Caco-2 (cell line): ENCODE measurements at regions not wholly inside any gene's neighbourhood (a gene's known extent, or its start where the extent isn't known, plus 50 kb on each side); places are given as distances from the start of the nearest gene placed in this dataset.

ENCODE experiments used
- BruUV-seq: library from RNA; stranded (reverse); fragments of 400-500 nt; replicated peaks from 2 replicates; lab custom pipeline; 2021; lab: Mats Ljungman, UMichigan
- CTCF ChIA-PET: fragments of 300-600 bp; sonication (Branson Sonifier 250); formaldehyde crosslinking; loops from one replicate; lab custom pipeline; 2022; ENCODE audit warnings: antibody characterized with exemption; lab: Charles Lee
- POLR2A ChIA-PET: fragments of 300-600 bp; sonication (Branson Sonifier 250); formaldehyde crosslinking; loops from one replicate; lab custom pipeline; 2022; ENCODE audit warnings: antibody characterized with exemption; lab: Charles Lee
- DNase-seq, 2 experiments: peaks; one replicate each; pipeline versions ENCODE4 v3.0.0 to v3.0.0-alpha.2; 2020 to 2022
- H3K27me3 ChIP-seq: replicated peaks from 2 replicates; pipeline ENCODE4 v1.6.0; 2011; ENCODE audit warnings: low read length; ENCODE audit not compliant: control insufficient read depth, insufficient read depth
- H3K36me3 ChIP-seq: 2 replicates; pipeline ENCODE4 v1.5.1; 2011; ENCODE audit warnings: low read length; ENCODE audit not compliant: control insufficient read depth, insufficient read depth
- H3K4me1 ChIP-seq: fragments of 250-450 bp; sonication (Bioruptor Pico); 2 replicates; pipeline ENCODE4 v1.5.1; 2020; ENCODE audit warnings: mild to moderate bottlenecking
- H3K4me3 ChIP-seq: 2 replicates; pipeline ENCODE4 v1.5.1; 2011; ENCODE audit warnings: low read depth, mild to moderate bottlenecking, control low read depth, low read length
- H3K9me3 ChIP-seq: fragments of 250-450 bp; sonication (Bioruptor Pico); 2 replicates; pipeline ENCODE4 v1.5.1; 2020; ENCODE audit warnings: mild to moderate bottlenecking, moderate library complexity
- H3K27ac Mint-ChIP-seq: one replicate; pipeline ENCODE4 v1.8.0; 2022; ENCODE audit warnings: mixed read lengths; ENCODE audit not compliant: unreplicated experiment
- H3K27me3 Mint-ChIP-seq: one replicate; pipeline ENCODE4 v1.8.0; 2022; ENCODE audit warnings: mixed read lengths; ENCODE audit not compliant: insufficient read depth, unreplicated experiment
- H3K36me3 Mint-ChIP-seq: one replicate; pipeline ENCODE4 v1.8.0; 2022; ENCODE audit warnings: mild to moderate bottlenecking, mixed read lengths; ENCODE audit not compliant: insufficient read depth, unreplicated experiment
- H3K4me1 Mint-ChIP-seq: one replicate; pipeline ENCODE4 v1.8.0; 2022; ENCODE audit warnings: low read depth, mixed read lengths; ENCODE audit not compliant: unreplicated experiment
- H3K4me3 Mint-ChIP-seq: one replicate; pipeline ENCODE4 v1.8.0; 2022; ENCODE audit warnings: mild to moderate bottlenecking, moderate library complexity, mixed read lengths; ENCODE audit not compliant: unreplicated experiment
- H3K9me3 Mint-ChIP-seq: one replicate; pipeline ENCODE4 v1.8.0; 2022; ENCODE audit warnings: mixed read lengths; ENCODE audit not compliant: unreplicated experiment
- intact Hi-C: fragments of 100-400 bp; cut with micrococcal nuclease; formaldehyde crosslinking; loops from one replicate; pipeline ENCODE4 v1.10.0; 2022; ENCODE audit not compliant: unreplicated experiment
- TF ChIP-seq, protein P1 (sequence below), 2 experiments: fragments of 200-600 bp in 1 of 2; IDR thresholded peaks; 1 replicate in 1 of 2; 2 replicates in 1 of 2; pipeline versions ENCODE4 v1.5.1 to v1.8.0; 2011 to 2022; ENCODE audit warnings: antibody characterized with exemption in 1 of 2, control low read depth in 1 of 2, inconsistent platforms in 1 of 2, low read depth in 1 of 2, low read length in 1 of 2, mild to moderate bottlenecking in 1 of 2, moderate library complexity in 1 of 2; ENCODE audit not compliant: insufficient read depth in 1 of 2, severe bottlenecking in 1 of 2, unreplicated experiment in 1 of 2

DNA sequence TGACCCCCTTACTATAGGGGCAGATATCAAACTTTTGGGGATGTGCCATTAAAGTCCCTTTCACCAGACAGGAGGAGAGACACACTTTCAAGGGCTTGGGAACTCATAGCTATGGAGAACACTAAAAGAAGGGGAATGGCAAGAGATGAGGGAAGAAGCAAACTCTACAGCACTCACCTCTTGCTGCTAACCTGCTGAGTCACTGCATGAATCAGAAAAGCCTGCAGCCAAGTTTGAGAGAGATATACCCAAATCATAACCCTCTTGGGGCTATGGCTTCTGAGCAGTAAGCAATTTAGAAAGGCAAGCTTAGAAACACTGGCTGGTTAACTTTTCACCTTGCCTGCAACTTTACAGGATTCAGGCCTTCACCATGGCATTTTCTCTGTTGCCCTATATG, 1028.0 kb downstream of the UQCRFS1 start:
- intact Hi-C loops = no loop called here
- Mint-ChIP-seq H3K4me3 (no peak overlapping the region), H3K9me3 (peaks cover 23% of the 10 kb centered on the region), H3K36me3 (no peaks in the 10 kb centered on the region), H3K27ac (no peak overlapping the region), H3K4me1 (no peaks in the 10 kb centered on the region), H3K27me3 (no peaks in the 10 kb centered on the region)
- H3K9me3 ChIP-seq = no peaks in the 10 kb centered on the region
- H3K27me3 ChIP-seq = no peaks in the 10 kb centered on the region
- no peak for DNase-seq
- no peaks in the 10 kb centered on the region for H3K4me1 ChIP-seq
- POLR2A ChIA-PET = no interaction called here
- TF ChIP-seq, protein P1, sequence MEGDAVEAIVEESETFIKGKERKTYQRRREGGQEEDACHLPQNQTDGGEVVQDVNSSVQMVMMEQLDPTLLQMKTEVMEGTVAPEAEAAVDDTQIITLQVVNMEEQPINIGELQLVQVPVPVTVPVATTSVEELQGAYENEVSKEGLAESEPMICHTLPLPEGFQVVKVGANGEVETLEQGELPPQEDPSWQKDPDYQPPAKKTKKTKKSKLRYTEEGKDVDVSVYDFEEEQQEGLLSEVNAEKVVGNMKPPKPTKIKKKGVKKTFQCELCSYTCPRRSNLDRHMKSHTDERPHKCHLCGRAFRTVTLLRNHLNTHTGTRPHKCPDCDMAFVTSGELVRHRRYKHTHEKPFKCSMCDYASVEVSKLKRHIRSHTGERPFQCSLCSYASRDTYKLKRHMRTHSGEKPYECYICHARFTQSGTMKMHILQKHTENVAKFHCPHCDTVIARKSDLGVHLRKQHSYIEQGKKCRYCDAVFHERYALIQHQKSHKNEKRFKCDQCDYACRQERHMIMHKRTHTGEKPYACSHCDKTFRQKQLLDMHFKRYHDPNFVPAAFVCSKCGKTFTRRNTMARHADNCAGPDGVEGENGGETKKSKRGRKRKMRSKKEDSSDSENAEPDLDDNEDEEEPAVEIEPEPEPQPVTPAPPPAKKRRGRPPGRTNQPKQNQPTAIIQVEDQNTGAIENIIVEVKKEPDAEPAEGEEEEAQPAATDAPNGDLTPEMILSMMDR (IDR thresholded peaks at IDR 0.05; ENCODE audit: insufficient read depth in 1 of 2, low read depth in 1 of 2, low read length in 1 of 2, severe bottlenecking in 1 of 2, unreplicated experiment in 1 of 2) = no peak
- no peaks in the 10 kb centered on the region for H3K36me3 ChIP-seq
- BruUV-seq = no TSS peak
- no peak overlapping the region for H3K4me3 ChIP-seq
- CTCF ChIA-PET = no interaction called here

DNA sequence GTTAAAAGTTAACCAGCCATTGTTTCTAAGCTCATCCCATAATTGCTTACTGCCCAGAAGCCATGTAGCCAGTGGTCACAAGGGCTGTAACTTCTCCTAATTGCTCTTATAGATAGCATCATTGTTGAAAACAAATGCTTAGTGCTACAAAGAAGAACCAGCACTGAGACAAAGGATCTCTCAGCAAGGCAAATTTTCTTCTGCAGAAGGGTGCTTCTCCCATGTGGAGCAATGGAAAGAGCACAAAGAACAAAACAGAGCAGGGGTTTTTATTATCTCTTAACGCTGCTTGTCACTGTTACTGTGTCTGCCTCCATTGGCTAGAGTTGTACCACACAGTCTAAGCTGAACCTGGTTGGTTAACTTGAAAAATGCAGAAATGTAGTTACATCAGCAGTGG, 1036.8 kb downstream of the UQCRFS1 start:
- ChIA-PET POLR2A (no interaction called here), CTCF (no interaction called here)
- no peaks in the 10 kb centered on the region for H3K9me3 ChIP-seq
- intact Hi-C loops = no loop called here
- Mint-ChIP-seq H3K27ac (no peak overlapping the region), H3K36me3 (no peaks in the 10 kb centered on the region), H3K9me3 (peaks cover 47% of the 10 kb centered on the region), H3K4me3 (no peak overlapping the region), H3K4me1 (no peaks in the 10 kb centered on the region), H3K27me3 (no peaks in the 10 kb centered on the region)
- BruUV-seq = no TSS peak
- no peaks in the 10 kb centered on the region for H3K4me1 ChIP-seq
- no peak overlapping the region for H3K4me3 ChIP-seq
- TF ChIP-seq, protein P1 (IDR thresholded peaks at IDR 0.05; ENCODE audit: insufficient read depth in 1 of 2, low read depth in 1 of 2, low read length in 1 of 2, severe bottlenecking in 1 of 2, unreplicated experiment in 1 of 2) = no peak
- no peaks in the 10 kb centered on the region for H3K27me3 ChIP-seq
- no peaks in the 10 kb centered on the region for H3K36me3 ChIP-seq
- DNase-seq = no peak

DNA sequence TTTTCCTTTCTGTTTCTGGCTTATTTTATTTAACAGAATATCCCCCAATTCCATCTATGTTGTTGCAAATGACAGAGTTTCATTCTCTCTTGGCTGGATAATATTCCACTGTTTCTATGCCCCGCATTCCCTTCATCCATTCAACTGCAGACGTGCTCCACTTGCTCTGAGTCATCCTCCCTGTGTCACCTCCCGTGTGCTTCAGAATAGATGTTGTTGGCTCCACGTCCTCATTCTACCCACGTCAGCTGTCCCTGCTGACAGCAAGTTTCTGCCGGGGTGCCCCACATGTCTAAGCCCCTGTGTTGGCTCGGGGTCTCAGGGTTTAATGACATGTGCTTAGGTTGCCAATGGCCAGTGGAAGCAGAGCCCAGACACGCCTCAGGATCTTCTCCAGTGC, 1041.0 kb downstream of the UQCRFS1 start:
- TF ChIP-seq, protein P1 (IDR thresholded peaks at IDR 0.05; ENCODE audit: insufficient read depth in 1 of 2, low read depth in 1 of 2, low read length in 1 of 2, severe bottlenecking in 1 of 2, unreplicated experiment in 1 of 2) = no peak
- Mint-ChIP-seq H3K4me1 (no peaks in the 10 kb centered on the region), H3K36me3 (no peaks in the 10 kb centered on the region), H3K9me3 (peaks cover 33% of the 10 kb centered on the region), H3K27me3 (no peaks in the 10 kb centered on the region), H3K4me3 (no peak overlapping the region), H3K27ac (no peak overlapping the region)
- BruUV-seq = no TSS peak
- POLR2A ChIA-PET = no interaction called here
- CTCF ChIA-PET = no interaction called here
- intact Hi-C loops = no loop called here
- no peak for DNase-seq
- Histone ChIP-seq H3K4me1 (no peaks in the 10 kb centered on the region), H3K27me3 (no peaks in the 10 kb centered on the region), H3K36me3 (no peaks in the 10 kb centered on the region), H3K9me3 (no peaks in the 10 kb centered on the region), H3K4me3 (no peak overlapping the region)
